GM23338 (cell line): ENCODE measurements at regions not wholly inside any gene's neighbourhood (a gene's known extent, or its start where the extent isn't known, plus 50 kb on each side); places are given as distances from the start of the nearest gene placed in this dataset.

Experiments used
- ATAC-seq: fragments of 200-7000 bp; cut with Tn5 transposase; 3 replicates; pipeline ENCODE4 v1.9.1; 2020
- DNase-seq: peaks from one replicate; pipeline ENCODE4 v3.0.0-alpha.2; 2015; ENCODE audit warnings: low spot score
- H2AFZ ChIP-seq: fragments of 200-600 bp; sonication (generic); 2 replicates; pipeline ENCODE4 v1.8.0; 2016; ENCODE audit warnings: antibody characterized with exemption, mild to moderate bottlenecking, moderate library complexity
- H3F3A ChIP-seq: fragments of 200-600 bp; sonication (generic); replicated peaks from 2 replicates; pipeline ENCODE4 v1.8.0; 2017; ENCODE audit warnings: antibody characterized with exemption, mixed run types, low read depth
- H3K27ac ChIP-seq: fragments of 200-600 bp; sonication (generic); 2 replicates; pipeline ENCODE4 v1.6.1; 2016; ENCODE audit warnings: low read depth
- H3K27me3 ChIP-seq: fragments of 200-600 bp; sonication (generic); 2 replicates; pipeline ENCODE4 v1.8.0; 2016; ENCODE audit warnings: mild to moderate bottlenecking, mixed run types, moderate library complexity; ENCODE audit not compliant: insufficient read depth
- H3K36me3 ChIP-seq: fragments of 200-600 bp; sonication (generic); 2 replicates; pipeline ENCODE4 v1.8.0; 2016; ENCODE audit warnings: mild to moderate bottlenecking; ENCODE audit not compliant: insufficient read depth
- H3K4me1 ChIP-seq: fragments of 200-600 bp; sonication (generic); 2 replicates; pipeline ENCODE4 v1.8.0; 2016; ENCODE audit warnings: mild to moderate bottlenecking, moderate library complexity; ENCODE audit not compliant: insufficient read depth
- H3K4me2 ChIP-seq: fragments of 200-600 bp; sonication (generic); 2 replicates; pipeline ENCODE4 v1.7.1; 2017; ENCODE audit warnings: mixed run types
- H3K4me3 ChIP-seq: fragments of 200-600 bp; sonication (generic); 2 replicates; pipeline ENCODE4 v1.6.1; 2016; ENCODE audit warnings: mixed run types
- H3K79me2 ChIP-seq: fragments of 200-600 bp; sonication (generic); replicated peaks from 2 replicates; pipeline ENCODE4 v1.8.0; 2017; ENCODE audit warnings: mild to moderate bottlenecking; ENCODE audit not compliant: insufficient read depth
- H3K9me2 ChIP-seq: fragments of 200-600 bp; sonication (generic); 2 replicates; pipeline ENCODE4 v1.8.0; 2017; ENCODE audit not compliant: insufficient read depth
- H4K20me1 ChIP-seq: fragments of 200-600 bp; sonication (generic); replicated peaks from 2 replicates; pipeline ENCODE4 v1.8.0; 2017; ENCODE audit warnings: mild to moderate bottlenecking; ENCODE audit not compliant: insufficient read depth
- H3K27ac Mint-ChIP-seq: 2 replicates; pipeline ENCODE4 v1.8.0; 2020; ENCODE audit warnings: inconsistent platforms, mild to moderate bottlenecking, moderate library complexity, mixed read lengths
- H3K27me3 Mint-ChIP-seq: 3 replicates; pipeline ENCODE4 v1.8.0; 2022; ENCODE audit warnings: low read depth, mild to moderate bottlenecking, moderate library complexity, mixed read lengths, inconsistent platforms; ENCODE audit not compliant: insufficient read depth, poor library complexity
- H3K36me3 Mint-ChIP-seq: 3 replicates; pipeline ENCODE4 v1.8.0; 2021; ENCODE audit warnings: low read depth, mild to moderate bottlenecking, inconsistent platforms, moderate library complexity, mixed read lengths
- H3K4me1 Mint-ChIP-seq: 3 replicates; pipeline ENCODE4 v1.8.0; 2020; ENCODE audit warnings: mild to moderate bottlenecking, inconsistent platforms, mixed read lengths
- H3K4me3 Mint-ChIP-seq: 3 replicates; pipeline ENCODE4 v1.8.0; 2021; ENCODE audit warnings: moderate library complexity, mild to moderate bottlenecking, inconsistent platforms, mixed read lengths
- H3K9me3 Mint-ChIP-seq: 3 replicates; pipeline ENCODE4 v1.8.0; 2020; ENCODE audit warnings: moderate library complexity, mild to moderate bottlenecking, inconsistent platforms, mixed read lengths
- CREB1 ChIP-seq: fragments of 250-450 bp; sonication (Bioruptor Pico); IDR thresholded peaks from 2 replicates; pipeline ENCODE4 v1.5.0; 2020; ENCODE audit warnings: low read depth, mild to moderate bottlenecking, moderate library complexity
- JUNB ChIP-seq: IDR thresholded peaks from one replicate; pipeline ENCODE4 v1.6.1; 2016; ENCODE audit warnings: antibody characterized with exemption; ENCODE audit not compliant: unreplicated experiment
- NANOG ChIP-seq: IDR thresholded peaks from 2 replicates; pipeline ENCODE4 v1.6.1; 2016; ENCODE audit warnings: antibody characterized with exemption, borderline replicate concordance
- STAT1 ChIP-seq: IDR thresholded peaks from one replicate; pipeline ENCODE4 v1.6.1; 2016; ENCODE audit warnings: antibody characterized with exemption; ENCODE audit not compliant: unreplicated experiment
- ZNF462 ChIP-seq: fragments of 250-450 bp; sonication (Bioruptor Pico); IDR thresholded peaks from 2 replicates; pipeline ENCODE4 v1.5.0; 2020; ENCODE audit warnings: mild to moderate bottlenecking, moderate library complexity
- TF ChIP-seq, protein P1 (sequence below): IDR thresholded peaks from 2 replicates; pipeline ENCODE4 v1.6.1; 2016; ENCODE audit warnings: antibody characterized with exemption

DNA sequence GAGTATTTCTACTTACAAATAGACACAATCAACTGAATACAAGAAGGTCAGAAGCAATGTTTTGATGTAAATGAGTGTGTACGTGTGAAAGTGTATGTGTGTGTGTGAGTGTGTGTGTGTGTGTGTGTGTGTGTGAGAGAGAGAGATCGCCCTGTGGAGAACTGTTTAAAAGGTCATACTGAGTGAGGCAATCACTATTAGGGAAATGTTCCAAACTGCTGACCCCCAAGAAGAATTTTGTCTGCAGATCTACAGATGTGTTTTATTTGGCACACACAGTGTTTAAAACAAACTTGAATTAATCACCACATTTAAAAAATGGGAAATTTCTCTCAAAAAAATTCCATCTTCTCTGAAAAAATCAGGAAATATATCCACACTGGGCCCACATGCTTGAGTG lies 1069.1 kb downstream of the SLC6A15 start (continued):
- TF ChIP-seq ZNF462 (CRISPR knock-in tag) = no peak

DNA sequence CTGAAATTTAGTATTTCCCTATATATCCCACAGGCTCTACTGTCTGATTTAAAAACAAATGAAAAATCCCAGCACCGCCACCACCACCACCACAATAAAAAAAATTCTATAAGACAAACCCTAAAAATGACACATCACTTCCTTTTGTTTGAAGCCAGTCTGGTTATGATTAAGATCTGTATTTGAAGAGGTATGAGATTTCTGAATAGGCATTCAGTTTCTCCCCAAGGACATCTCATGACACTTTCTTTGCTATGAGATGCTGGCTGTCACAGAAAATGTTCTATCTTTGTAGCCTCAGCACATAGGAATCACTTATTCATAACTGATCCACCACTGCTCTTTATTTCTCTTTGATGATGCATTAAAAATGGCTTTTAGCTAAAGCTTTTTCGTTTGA lies 1071.0 kb downstream of the SLC6A15 start:
- ATAC-seq = no peak

More for the DNA sequence above, 1071.0 kb downstream of the SLC6A15 start:
- H3K36me3 Mint-ChIP-seq = no peaks in the 10 kb centered on the region
- no peaks in the 10 kb centered on the region for H3K79me2 ChIP-seq
- H3K27me3 ChIP-seq = no peaks in the 10 kb centered on the region
- H3K4me2 ChIP-seq = no peak overlapping the region
- H3K4me3 ChIP-seq = no peak overlapping the region
- H3F3A ChIP-seq = no peaks in the 10 kb centered on the region
- no peaks in the 10 kb centered on the region; the same call in 1 of the 2 replicates for H3K9me2 ChIP-seq
- no peak overlapping the region for H3K4me3 Mint-ChIP-seq
- H3K27ac ChIP-seq = no peak overlapping the region
- H4K20me1 ChIP-seq = no peaks in the 10 kb centered on the region
- DNase-seq = no peak
- no peak overlapping the region for H3K27ac Mint-ChIP-seq
- no peaks in the 10 kb centered on the region for H3K4me1 ChIP-seq
- H3K36me3 ChIP-seq = no peaks in the 10 kb centered on the region
- no peaks in the 10 kb centered on the region for H3K9me3 Mint-ChIP-seq
- TF ChIP-seq, protein P1, sequence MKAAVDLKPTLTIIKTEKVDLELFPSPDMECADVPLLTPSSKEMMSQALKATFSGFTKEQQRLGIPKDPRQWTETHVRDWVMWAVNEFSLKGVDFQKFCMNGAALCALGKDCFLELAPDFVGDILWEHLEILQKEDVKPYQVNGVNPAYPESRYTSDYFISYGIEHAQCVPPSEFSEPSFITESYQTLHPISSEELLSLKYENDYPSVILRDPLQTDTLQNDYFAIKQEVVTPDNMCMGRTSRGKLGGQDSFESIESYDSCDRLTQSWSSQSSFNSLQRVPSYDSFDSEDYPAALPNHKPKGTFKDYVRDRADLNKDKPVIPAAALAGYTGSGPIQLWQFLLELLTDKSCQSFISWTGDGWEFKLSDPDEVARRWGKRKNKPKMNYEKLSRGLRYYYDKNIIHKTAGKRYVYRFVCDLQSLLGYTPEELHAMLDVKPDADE = no peak
- TF ChIP-seq CREB1 (CRISPR knock-in tag) = no peak
- TF ChIP-seq NANOG = no peak
- no peak for TF ChIP-seq STAT1
- TF ChIP-seq JUNB = no peak
- no peaks in the 10 kb centered on the region for H3K4me1 Mint-ChIP-seq
- 0 out of 2 replicates have a peak overlapping the region, but pooled peaks have one; percentile 28 for H2AFZ ChIP-seq
- H3K27me3 Mint-ChIP-seq = no peaks in the 10 kb centered on the region
